GM12878 (cell line): ENCODE measurements at regions not wholly inside any gene's neighbourhood (a gene's known extent, or its start where the extent isn't known, plus 50 kb on each side); places are given as distances from the start of the nearest gene placed in this dataset.

Source experiments
- ATAC-seq: fragments of 200-7000 bp; cut with Tn5 transposase; 3 replicates; pipeline ENCODE4 v1.9.1; 2020; ENCODE audit warnings: mild to moderate bottlenecking, moderate library complexity
- BruUV-seq: library from RNA; stranded (reverse); fragments of 400-500 nt; replicated peaks from 2 replicates; lab custom pipeline; 2021; lab: Mats Ljungman, UMichigan
- CTCF ChIA-PET: fragments of 300-600 bp; sonication (Branson Sonifier 250); formaldehyde crosslinking; extraction: SDS; loops from one replicate; lab custom pipeline; 2021; ENCODE audit warnings: inconsistent platforms; lab: Yijun Ruan, JAX
- POLR2A ChIA-PET: fragments of 350-600 bp; formaldehyde crosslinking; extraction: SDS; loops from one replicate; lab custom pipeline; 2021; ENCODE audit warnings: inconsistent platforms; lab: Charles Lee
- RAD21 ChIA-PET: fragments of 300-600 bp; sonication (Branson Sonifier 250); formaldehyde crosslinking; loops from one replicate; lab custom pipeline; 2023; ENCODE audit warnings: antibody characterized with exemption; ENCODE audit not compliant: unreplicated experiment; lab: Charles Lee
- SMC1A ChIA-PET: fragments of 300-600 bp; sonication (Branson Sonifier 250); formaldehyde crosslinking; loops from one replicate; lab custom pipeline; 2023; ENCODE audit not compliant: unreplicated experiment, uncharacterized antibody; lab: Charles Lee
- DNase-seq: peaks from one replicate; pipeline ENCODE4 v3.0.0-alpha.2; 2011; ENCODE audit warnings: low read depth, low spot score
- FAIRE-seq: peaks from 3 replicates; lab custom pipeline; 2011; peaks lifted over from hg19 to GRCh38; lab: Jason Lieb, UNC
- H2AFZ ChIP-seq: 2 replicates; pipeline ENCODE4 v1.6.0; 2011; ENCODE audit warnings: low read depth, low read length, control low read depth; ENCODE audit not compliant: control insufficient read depth
- H3K27ac ChIP-seq: 2 replicates; pipeline ENCODE4 v1.5.1; 2011; ENCODE audit warnings: control low read depth; ENCODE audit not compliant: control insufficient read depth, insufficient read depth
- H3K27me3 ChIP-seq, 2 experiments: replicated peaks in 1 of 2; 2 replicates each; pipeline versions ENCODE4 v1.6.0 to v1.6.1; 2011; ENCODE audit warnings: low read length in 1 of 2; ENCODE audit not compliant: control insufficient read depth in 2 of 2, insufficient read depth in 2 of 2
- H3K36me3 ChIP-seq, 2 experiments: 2 replicates each; pipeline ENCODE4 v1.5.1; 2011; ENCODE audit warnings: low read length in 1 of 2; ENCODE audit not compliant: control insufficient read depth in 2 of 2, insufficient read depth in 2 of 2
- H3K4me1 ChIP-seq: 2 replicates; pipeline ENCODE4 v1.6.1; 2011; ENCODE audit warnings: mild to moderate bottlenecking, low read length, moderate library complexity, mixed read lengths; ENCODE audit not compliant: control insufficient read depth, insufficient read depth
- H3K4me2 ChIP-seq: 2 replicates; pipeline ENCODE4 v1.6.0; 2011; ENCODE audit warnings: control low read depth; ENCODE audit not compliant: control insufficient read depth, insufficient read depth
- H3K4me3 ChIP-seq: fragments of 200-600 bp; sonication (generic); 2 replicates; pipeline ENCODE4 v1.5.1; 2016
- H3K79me2 ChIP-seq: 2 replicates; pipeline ENCODE4 v1.6.0; 2011; ENCODE audit warnings: low read length; ENCODE audit not compliant: control insufficient read depth, insufficient read depth
- H3K9ac ChIP-seq: 2 replicates; pipeline ENCODE4 v1.8.0; 2011; ENCODE audit warnings: low read length, control low read depth, mixed read lengths; ENCODE audit not compliant: control insufficient read depth, insufficient read depth
- H3K9me3 ChIP-seq: replicated peaks from 3 replicates; pipeline ENCODE4 v1.5.1; 2011; ENCODE audit warnings: mild to moderate bottlenecking, low read length; ENCODE audit not compliant: control insufficient read depth, insufficient read depth
- H4K20me1 ChIP-seq: 2 replicates; pipeline ENCODE4 v1.6.0; 2011; ENCODE audit not compliant: control insufficient read depth, insufficient read depth
- ATF7 ChIP-seq: fragments of 450-650 bp; IDR thresholded peaks from 2 replicates; pipeline ENCODE4 v1.6.1; 2016; ENCODE audit warnings: low read depth, mild to moderate bottlenecking
- BMI1 ChIP-seq: fragments of 450-650 bp; IDR thresholded peaks from 2 replicates; pipeline ENCODE4 v1.6.1; 2016; ENCODE audit warnings: mild to moderate bottlenecking, moderate library complexity, borderline replicate concordance
- EZH2 ChIP-seq: IDR thresholded peaks from 2 replicates; pipeline ENCODE4 v1.6.1; 2012; ENCODE audit warnings: low read depth, mild to moderate bottlenecking, control low read depth, inconsistent platforms, low read length, borderline replicate concordance; ENCODE audit not compliant: control insufficient read depth
- IKZF1 ChIP-seq: fragments of 450-650 bp; conservative IDR thresholded peaks from 2 replicates; pipeline ENCODE4 v1.6.1; 2017; ENCODE audit warnings: antibody characterized with exemption, mild to moderate bottlenecking
- JUNB ChIP-seq: IDR thresholded peaks from 2 replicates; pipeline ENCODE4 v1.6.1; 2016; ENCODE audit warnings: antibody characterized with exemption, mild to moderate bottlenecking
- MXI1 ChIP-seq: fragments of 150-350 bp; IDR thresholded peaks from 2 replicates; pipeline ENCODE4 v1.6.1; 2011; ENCODE audit warnings: low read depth, mild to moderate bottlenecking, inconsistent platforms, low read length, improper control_type of control experiment
- NFIC ChIP-seq: IDR thresholded peaks from 2 replicates; pipeline ENCODE4 v1.6.1; 2012; ENCODE audit warnings: low read depth, mild to moderate bottlenecking, inconsistent platforms, low read length, moderate library complexity
- NFYB ChIP-seq: IDR thresholded peaks from 2 replicates; pipeline ENCODE4 v1.6.1; 2011; ENCODE audit warnings: low read depth, mild to moderate bottlenecking, low read length, improper control_type of control experiment, moderate library complexity; ENCODE audit not compliant: insufficient read depth
- NRF1 ChIP-seq: conservative IDR thresholded peaks from 2 replicates; pipeline ENCODE4 v1.6.1; 2011; ENCODE audit warnings: mild to moderate bottlenecking, low read depth, low read length, improper control_type of control experiment
- PAX5 ChIP-seq: IDR thresholded peaks from 2 replicates; pipeline ENCODE4 v1.6.1; 2011; ENCODE audit warnings: low read depth, low read length, borderline replicate concordance
- RELA ChIP-seq: fragments of 450-650 bp; IDR thresholded peaks from 2 replicates; pipeline ENCODE4 v1.8.0; 2014; ENCODE audit warnings: borderline replicate concordance; ENCODE audit not compliant: partially characterized antibody
- RFX5 ChIP-seq: IDR thresholded peaks from 2 replicates; pipeline ENCODE4 v1.6.1; 2011; ENCODE audit warnings: low read depth, low read length, improper control_type of control experiment
- SKIL ChIP-seq: fragments of 450-650 bp; IDR thresholded peaks from 2 replicates; pipeline ENCODE4 v1.6.1; 2017; ENCODE audit warnings: mild to moderate bottlenecking, low read depth, inconsistent platforms; ENCODE audit not compliant: poor library complexity, severe bottlenecking
- SMARCA5 ChIP-seq: fragments of 450-650 bp; IDR thresholded peaks from 2 replicates; pipeline ENCODE4 v1.6.1; 2017; ENCODE audit warnings: mild to moderate bottlenecking
- TAF1 ChIP-seq: IDR thresholded peaks from 2 replicates; pipeline ENCODE4 v1.6.1; 2011; ENCODE audit warnings: mild to moderate bottlenecking, low read depth, low read length, borderline replicate concordance
- WGBS: methylation state at CpG from one replicate; pipeline ENCODE4 v1.1.6; 2016; ENCODE audit warnings: low lambda C conversion rate; ENCODE audit not compliant: insufficient replicate concordance, insufficient coverage; ENCODE audit errors: missing lambda C conversion rate; 5-methylcytosine and 5-hydroxymethylcytosine counted together
- in situ Hi-C: fragments of 300-500 bp; cut with MboI; formaldehyde crosslinking; loops from 9 replicates; pipeline ENCODE4 v1.14.3; 2018; ENCODE audit warnings: mixed read lengths
- intact Hi-C: fragments of 100-400 bp; cut with micrococcal nuclease; formaldehyde crosslinking; loops from one replicate; pipeline ENCODE4 v1.14.2; 2022; ENCODE audit not compliant: unreplicated experiment

- intact Hi-C loops: no loop called here
- no peak overlapping the region for H2AFZ ChIP-seq
- no peak for TF ChIP-seq IKZF1
- TF ChIP-seq RELA: no peak
- no peak for TF ChIP-seq TAF1
- TF ChIP-seq SMARCA5: no peak
- TF ChIP-seq NFIC: no peak
- no peak for TF ChIP-seq NFYB
- TF ChIP-seq BMI1: no peak
- no peak for TF ChIP-seq ATF7
- no peak for TF ChIP-seq NRF1
- TF ChIP-seq PAX5: no peak
- no peak for TF ChIP-seq MXI1
- no peak for TF ChIP-seq SKIL
- TF ChIP-seq EZH2: no peak
- TF ChIP-seq RFX5: no peak
- no peak for TF ChIP-seq JUNB
- TF ChIP-seq, all 136 proteins: peak for 0
- Histone ChIP-seq H3K9me3 (no peaks in the 10 kb centered on the region), H3K4me1 (no peaks in the 10 kb centered on the region), H3K9ac (no peak overlapping the region), H3K27me3 (no peaks in the 10 kb centered on the region), H4K20me1 (no peaks in the 10 kb centered on the region), H3K36me3 (no peaks in the 10 kb centered on the region), H3K4me2 (no peak overlapping the region), H3K4me3 (no peak overlapping the region), H3K27ac (no peak overlapping the region), H3K79me2 (no peaks in the 10 kb centered on the region)
- in situ Hi-C loops: no loop called here
- ChIA-PET SMC1A (interaction anchor here (1.0 kb wide), 1 partner anchor 13 kb away, joined by 5 read pairs; no protein-coding TSS in a partner anchor), RAD21 (no interaction called here), CTCF (interaction anchor here (1.2 kb wide), 1 partner anchor 17 kb away, joined by 3 read pairs; no protein-coding TSS in a partner anchor), POLR2A (no interaction called here)
- no TSS peak for BruUV-seq
- ATAC-seq: no peak
- FAIRE-seq: no peak
- 63% methylated on average over 3 of the region's 3 CpGs for WGBS
- DNase-seq: no peak
Measured at GRCh38 chr10:89093728-89094127, 103.1 kb downstream of the FAS start.
